Esophagus (tissue), 2 donors: ENCODE measurements at regions not wholly inside any gene's neighbourhood (a gene's known extent, or its start where the extent isn't known, plus 50 kb on each side); places are given as distances from the start of the nearest gene placed in this dataset.
A peak's percentile ranks its signal among the peaks of the same experiment; 100 is the strongest.
"Not testable (repeated sequence)": the region's sequence is repeated elsewhere in the genome, so short reads cannot be mapped to it uniquely, and the experiment has no call there.

Source experiments
- H3K27ac ChIP-seq, 2 donors: one replicate each; pipeline ENCODE4 v1.5.1; 2013; ENCODE audit warnings: low read depth in 2 of 2, mild to moderate bottlenecking in 2 of 2, inconsistent platforms in 1 of 2, low read length in 1 of 2, moderate library complexity in 1 of 2
- H3K27me3 ChIP-seq, 2 donors: one replicate each; pipeline ENCODE4 v1.6.1; 2013; ENCODE audit warnings: low read length in 2 of 2, control low read depth in 1 of 2, mild to moderate bottlenecking in 1 of 2; ENCODE audit not compliant: insufficient read depth in 2 of 2, control insufficient read depth in 1 of 2
- H3K36me3 ChIP-seq, 2 donors: one replicate each; pipeline ENCODE4 v1.6.1; 2013; ENCODE audit warnings: low read length in 1 of 2; ENCODE audit not compliant: control insufficient read depth in 2 of 2, insufficient read depth in 2 of 2
- H3K4me1 ChIP-seq, 2 donors: one replicate each; pipeline ENCODE4 v1.6.1; 2013; ENCODE audit warnings: low read length in 1 of 2; ENCODE audit not compliant: control insufficient read depth in 2 of 2, insufficient read depth in 2 of 2
- H3K4me3 ChIP-seq, 2 donors: one replicate each; pipeline ENCODE4 v1.5.1; 2013; ENCODE audit warnings: low read length in 2 of 2, mild to moderate bottlenecking in 2 of 2, low read depth in 1 of 2, moderate library complexity in 1 of 2
- H3K9me3 ChIP-seq, 2 donors: one replicate each; pipeline ENCODE4 v1.6.1; 2013; ENCODE audit warnings: mild to moderate bottlenecking in 2 of 2, low read depth in 1 of 2, low read length in 1 of 2, moderate library complexity in 1 of 2; ENCODE audit not compliant: control insufficient read depth in 2 of 2, insufficient read depth in 1 of 2
- WGBS, 2 donors: extraction: QIAGEN DNeasy Blood & Tissue Kit; methylation state at CpG; one replicate each; pipeline ENCODE4 v1.1.7; 2013; 5-methylcytosine and 5-hydroxymethylcytosine counted together
- donor health status: healthy with polysubstance abuse.
- donor health status: Bipolar disorder and iron deficiency.

GRCh38 chr12:19678501-19678900 lies 239.2 kb downstream of the AEBP2 start:
- not testable (repeated sequence) for H3K4me3 ChIP-seq, H3K4me1 ChIP-seq, H3K27me3 ChIP-seq, H3K36me3 ChIP-seq, H3K27ac ChIP-seq, H3K9me3 ChIP-seq
- WGBS, 2 donors, result 77 to 80% methylated on average over 3 of the region's 3 CpGs

DNA sequence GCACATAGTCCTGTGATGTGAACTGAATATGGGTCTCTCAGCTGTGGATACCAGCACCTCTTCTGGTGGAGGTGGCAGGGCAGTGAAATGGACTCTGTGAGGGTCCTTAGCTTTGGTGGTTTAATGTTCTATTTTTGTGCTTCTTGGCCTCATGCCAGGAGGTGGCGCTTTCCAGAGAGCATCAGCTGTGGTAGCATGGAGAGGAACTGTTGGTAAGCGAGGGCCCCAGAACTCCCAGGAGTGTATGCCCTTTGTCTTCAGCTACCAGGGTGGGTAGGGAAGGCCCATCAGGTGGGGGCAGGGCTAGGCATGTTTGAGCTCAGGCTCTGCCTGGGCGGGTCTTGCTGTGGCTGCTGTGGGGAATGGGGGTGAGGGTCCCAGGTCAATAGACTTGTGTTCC lies 241.7 kb downstream of the AEBP2 start:
- H3K27me3 ChIP-seq, result no peaks in the 10 kb centered on the region
- no peaks in the 10 kb centered on the region for H3K9me3 ChIP-seq
- H3K4me3 ChIP-seq, result no peak overlapping the region
- no peaks in the 10 kb centered on the region for H3K4me1 ChIP-seq
- H3K27ac ChIP-seq, result no peak overlapping the region
- no peaks in the 10 kb centered on the region for H3K36me3 ChIP-seq
- WGBS, 2 donors, result 90 to 95% methylated on average over 3 of the region's 3 CpGs

DNA sequence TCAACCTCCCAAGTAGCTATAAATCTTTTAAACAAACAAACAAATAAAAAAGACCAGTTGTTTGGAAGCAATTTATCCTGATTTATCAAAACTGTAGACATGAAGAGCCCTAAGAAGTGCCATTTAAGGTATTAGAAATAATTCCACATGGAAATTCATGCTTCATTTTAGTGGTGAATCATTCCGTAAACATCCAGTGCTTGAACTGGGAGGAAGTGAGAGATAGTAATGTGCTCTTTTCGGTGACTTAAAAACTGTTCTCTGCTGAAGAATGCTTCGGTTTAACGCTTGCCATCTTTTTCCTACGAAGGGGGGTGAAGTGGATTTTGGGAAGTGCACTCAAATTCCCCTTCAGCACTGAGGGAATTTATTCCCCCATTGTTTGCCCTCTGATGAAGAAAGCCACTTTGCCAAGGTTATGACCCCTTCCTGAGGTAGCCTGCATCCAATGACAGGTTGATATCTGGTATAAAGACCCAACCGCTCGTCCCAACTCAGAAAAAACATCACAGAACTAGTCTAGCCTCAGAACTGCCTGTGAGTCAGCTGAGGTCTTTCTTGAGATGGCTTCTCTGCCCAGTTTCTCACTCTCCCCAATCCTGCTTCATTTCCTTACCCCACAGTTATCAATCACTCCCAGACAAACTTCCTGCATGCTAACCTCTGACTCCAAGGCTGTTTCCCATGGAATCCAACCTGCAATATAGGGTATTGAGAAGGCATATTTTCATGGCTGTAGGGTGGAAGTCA lies 244.1 kb downstream of the AEBP2 start:
- no peak overlapping the region for H3K27ac ChIP-seq
- no peak overlapping the region for H3K4me3 ChIP-seq

DNA sequence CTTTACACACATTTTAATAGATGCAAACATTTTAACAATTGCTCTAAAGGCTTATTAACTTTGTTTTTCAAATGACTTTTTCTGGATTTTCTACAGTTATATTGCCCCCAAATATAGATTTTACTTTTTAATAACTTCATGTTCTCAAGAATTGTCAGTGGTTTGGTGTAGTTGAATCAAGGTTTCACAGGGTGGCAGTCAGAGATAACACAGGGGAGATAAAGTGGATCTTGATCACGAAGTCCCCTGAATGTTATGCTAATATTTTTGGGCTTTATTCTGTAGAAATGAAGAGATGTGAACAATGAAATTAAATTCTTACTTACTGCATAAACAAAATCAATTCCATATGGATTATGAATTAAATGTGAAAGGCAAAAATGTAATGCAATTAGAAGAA lies 248.1 kb downstream of the AEBP2 start:
- no peak overlapping the region for H3K27ac ChIP-seq
- no peaks in the 10 kb centered on the region for H3K9me3 ChIP-seq
- H3K4me1 ChIP-seq, result peaks cover 0 to 4% of the 10 kb centered on the region in 2 donors
- H3K4me3 ChIP-seq, result no peak overlapping the region
- 79 to 85% methylated on average over 1 of the region's 1 CpG for WGBS, 2 donors
- no peaks in the 10 kb centered on the region for H3K36me3 ChIP-seq
- no peaks in the 10 kb centered on the region for H3K27me3 ChIP-seq

More for the DNA sequence above, 244.1 kb downstream of the AEBP2 start:
- H3K9me3 ChIP-seq, result no peaks in the 10 kb centered on the region
- H3K36me3 ChIP-seq, result no peaks in the 10 kb centered on the region
- H3K27me3 ChIP-seq, result no peaks in the 10 kb centered on the region
- WGBS, 2 donors, result 75 to 78% methylated on average over 7 of the region's 7 CpGs
- no peaks in the 10 kb centered on the region for H3K4me1 ChIP-seq

- 30 to 46% methylated on average over 1 of the region's 1 CpG for WGBS, 2 donors
- peaks cover 0 to 4% of the 10 kb centered on the region in 2 donors for H3K4me1 ChIP-seq
- no peaks in the 10 kb centered on the region for H3K9me3 ChIP-seq
- no peaks in the 10 kb centered on the region for H3K27me3 ChIP-seq
- no peaks in the 10 kb centered on the region for H3K36me3 ChIP-seq
- H3K4me3 ChIP-seq, result no peak overlapping the region
- H3K27ac ChIP-seq, result no peak overlapping the region
These were observed 249.2 kb downstream of the AEBP2 start for GRCh38 chr12:19688532-19688931.

GRCh38 chr12:19689226-19689625 lies 249.9 kb downstream of the AEBP2 start:
- Histone ChIP-seq H3K4me3 (no peak overlapping the region), H3K4me1 (peaks cover 0 to 4% of the 10 kb centered on the region in 2 donors), H3K36me3 (no peaks in the 10 kb centered on the region), H3K9me3 (no peaks in the 10 kb centered on the region), H3K27ac (peak overlapping the region in 1 of 2 donors; percentile 14), H3K27me3 (no peaks in the 10 kb centered on the region)
- 85 to 90% methylated on average over 17 of the region's 17 CpGs for WGBS, 2 donors

- Histone ChIP-seq H3K4me3 (peak overlapping the region in 1 of 2 donors; percentile 35), H3K36me3 (no peaks in the 10 kb centered on the region), H3K4me1 (peaks cover 0 to 4% of the 10 kb centered on the region in 2 donors), H3K27me3 (no peaks in the 10 kb centered on the region), H3K27ac (peak overlapping the region in 1 of 2 donors; percentile 14), H3K9me3 (no peaks in the 10 kb centered on the region)
- WGBS, 2 donors, result 62 to 67% methylated on average over 9 of the region's 9 CpGs
These were observed 250.6 kb downstream of the AEBP2 start for GRCh38 chr12:19689801-19690472.

DNA sequence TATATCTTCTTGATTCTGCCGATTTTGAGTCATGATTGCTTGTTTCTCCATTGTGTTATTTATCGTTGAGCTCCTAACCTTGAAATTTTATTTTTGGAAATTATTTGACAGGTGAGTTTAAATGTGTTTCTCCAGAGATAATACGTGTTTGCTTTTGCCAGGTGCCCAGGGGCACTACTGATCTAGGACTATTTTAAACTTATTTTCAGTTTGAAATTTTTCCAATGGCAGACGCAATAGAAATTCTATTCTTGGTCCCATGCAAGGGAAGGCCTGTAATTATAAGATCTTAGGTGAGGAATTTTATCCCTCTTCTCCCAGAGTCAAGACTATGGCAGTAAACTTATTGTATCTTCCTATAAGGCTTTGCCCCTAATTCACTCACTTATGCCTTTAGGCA lies 252.8 kb downstream of the AEBP2 start:
- Histone ChIP-seq H3K36me3 (no peaks in the 10 kb centered on the region), H3K4me1 (peaks cover 0 to 4% of the 10 kb centered on the region in 2 donors), H3K27ac (no peak overlapping the region), H3K27me3 (no peaks in the 10 kb centered on the region), H3K9me3 (no peaks in the 10 kb centered on the region), H3K4me3 (no peak overlapping the region)
- WGBS, 2 donors, result 39 to 50% methylated on average over 4 of the region's 4 CpGs

DNA sequence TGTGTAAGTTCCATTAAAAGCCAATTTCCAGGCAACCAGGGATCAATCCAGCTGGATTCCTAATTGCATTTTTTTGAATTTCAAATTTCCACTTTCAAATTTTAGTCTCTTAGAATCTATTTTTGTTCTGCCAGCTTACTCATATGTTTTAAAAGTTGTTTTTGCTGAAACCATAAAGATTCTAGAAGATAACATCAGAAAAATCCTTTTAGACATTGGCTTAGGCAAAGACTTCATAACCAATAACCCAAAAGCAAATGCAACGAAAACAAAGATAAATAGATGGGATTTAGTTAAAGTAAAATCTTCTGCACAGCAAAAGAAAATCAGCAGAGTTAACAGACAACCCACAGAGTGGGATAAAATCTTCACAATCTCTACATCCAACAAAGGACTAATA lies 253.3 kb downstream of the AEBP2 start:
- Histone ChIP-seq H3K27me3 (no peaks in the 10 kb centered on the region), H3K36me3 (no peaks in the 10 kb centered on the region), H3K4me1 (peaks cover 0 to 4% of the 10 kb centered on the region in 2 donors), H3K4me3 (no peak overlapping the region), H3K9me3 (no peaks in the 10 kb centered on the region), H3K27ac (no peak overlapping the region)
- WGBS, 2 donors, result 69 to 76% methylated on average over 1 of the region's 1 CpG

DNA sequence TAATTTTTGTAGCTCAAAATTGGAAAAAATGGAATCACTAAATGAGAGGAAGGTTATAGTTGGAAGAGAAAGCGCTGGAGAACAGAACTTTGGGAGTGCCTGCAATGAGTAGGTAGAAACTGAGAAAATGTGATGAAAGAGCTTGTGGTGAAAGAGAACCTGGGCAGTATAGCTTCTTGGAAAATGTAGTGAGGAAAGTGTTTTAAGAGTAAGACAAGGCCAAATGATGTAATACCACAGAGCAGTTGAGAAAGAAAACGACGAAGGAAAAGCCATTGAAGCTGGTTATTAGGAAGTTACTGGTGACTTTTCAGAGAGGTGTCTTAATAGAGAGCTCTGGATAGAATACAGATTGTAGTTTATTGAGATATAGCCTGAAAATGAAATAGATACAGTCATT lies 255.3 kb downstream of the AEBP2 start:
- 73 to 80% methylated on average over 3 of the region's 3 CpGs for WGBS, 2 donors

More for the DNA sequence above, 255.3 kb downstream of the AEBP2 start:
- Histone ChIP-seq H3K27me3 (no peaks in the 10 kb centered on the region), H3K9me3 (no peaks in the 10 kb centered on the region), H3K36me3 (no peaks in the 10 kb centered on the region), H3K4me1 (peaks cover 0 to under 1% of the 10 kb centered on the region in 2 donors), H3K4me3 (no peak overlapping the region), H3K27ac (no peak overlapping the region)
